Loucy (cell line): ENCODE measurements at regions not wholly inside any gene's neighbourhood (a gene's known extent, or its start where the extent isn't known, plus 50 kb on each side); places are given as distances from the start of the nearest gene placed in this dataset.

Experiments used
- H2AFZ ChIP-seq: fragments of 200-600 bp; sonication (generic); 2 replicates; pipeline ENCODE4 v1.6.0; 2016; ENCODE audit warnings: antibody characterized with exemption, mild to moderate bottlenecking, low read length, moderate library complexity
- H3F3A ChIP-seq: fragments of 200-600 bp; 2 replicates; pipeline ENCODE4 v1.6.0; 2016; ENCODE audit warnings: antibody characterized with exemption, low read depth, mild to moderate bottlenecking
- H3K27me3 ChIP-seq: fragments of 200-600 bp; sonication (generic); 2 replicates; pipeline ENCODE4 v1.6.1; 2014; ENCODE audit warnings: low read length, mild to moderate bottlenecking; ENCODE audit not compliant: insufficient read depth, poor library complexity, severe bottlenecking
- H3K36me3 ChIP-seq: fragments of 200-600 bp; sonication (generic); 2 replicates; pipeline ENCODE4 v1.6.1; 2016; ENCODE audit warnings: low read length; ENCODE audit not compliant: insufficient read depth
- H3K4me1 ChIP-seq: fragments of 200-600 bp; sonication (generic); 2 replicates; pipeline ENCODE4 v1.5.1; 2014; ENCODE audit warnings: low read length, mild to moderate bottlenecking; ENCODE audit not compliant: insufficient read depth, poor library complexity, severe bottlenecking
- H3K4me2 ChIP-seq: fragments of 200-600 bp; sonication (generic); 2 replicates; pipeline ENCODE4 v1.6.0; 2014; ENCODE audit warnings: antibody characterized with exemption, low read length, low read depth, mild to moderate bottlenecking; ENCODE audit not compliant: poor library complexity, severe bottlenecking
- H3K4me3 ChIP-seq: fragments of 200-600 bp; sonication (generic); 2 replicates; pipeline ENCODE4 v1.5.1; 2014; ENCODE audit warnings: low read length, mild to moderate bottlenecking, mixed read lengths; ENCODE audit not compliant: poor library complexity, severe bottlenecking
- H3K79me2 ChIP-seq: fragments of 200-600 bp; sonication (generic); 2 replicates; pipeline ENCODE4 v1.6.1; 2014; ENCODE audit warnings: low read length; ENCODE audit not compliant: insufficient read depth
- H3K9ac ChIP-seq: fragments of 200-600 bp; sonication (generic); 2 replicates; pipeline ENCODE4 v1.6.0; 2014; ENCODE audit warnings: mild to moderate bottlenecking, low read depth, low read length, moderate library complexity; ENCODE audit not compliant: poor library complexity, severe bottlenecking
- H3K9me2 ChIP-seq: fragments of 200-600 bp; sonication (generic); replicated peaks from 2 replicates; pipeline ENCODE4 v1.6.1; 2016; ENCODE audit warnings: low read depth, low read length, mixed read lengths
- H3K9me3 ChIP-seq: fragments of 200-600 bp; sonication (generic); 2 replicates; pipeline ENCODE4 v1.6.1; 2014; ENCODE audit warnings: mild to moderate bottlenecking, antibody characterized with exemption, low read length, low read depth; ENCODE audit not compliant: insufficient read depth
- H4K20me1 ChIP-seq: fragments of 200-600 bp; sonication (generic); 2 replicates; pipeline ENCODE4 v1.6.0; 2014; ENCODE audit warnings: antibody characterized with exemption, low read length, mild to moderate bottlenecking; ENCODE audit not compliant: insufficient read depth, poor library complexity, severe bottlenecking
- EZH2phosphoT487 ChIP-seq: fragments of 200-600 bp; IDR thresholded peaks from 2 replicates; pipeline ENCODE4 v1.6.1; 2018; ENCODE audit warnings: antibody characterized with exemption, mild to moderate bottlenecking, moderate library complexity, borderline replicate concordance
- TF ChIP-seq, protein P1 (sequence below): fragments of 200-600 bp; sonication (generic); conservative IDR thresholded peaks from 2 replicates; pipeline ENCODE4 v1.5.1; 2014; ENCODE audit warnings: mild to moderate bottlenecking, antibody characterized with exemption, low read length

- Histone ChIP-seq H3K4me3 (no peak overlapping the region), H3K79me2 (no peaks in the 10 kb centered on the region), H2AFZ (no peak overlapping the region), H3K4me1 (no peaks in the 10 kb centered on the region), H4K20me1 (no peaks in the 10 kb centered on the region), H3K9me3 (no peaks in the 10 kb centered on the region), H3K9me2 (no peaks in the 10 kb centered on the region), H3K27me3 (no peaks in the 10 kb centered on the region), H3K9ac (no peak overlapping the region), H3F3A (no peaks in the 10 kb centered on the region), H3K4me2 (no peak overlapping the region), H3K36me3 (no peaks in the 10 kb centered on the region)
- TF ChIP-seq EZH2phosphoT487, result no peak
- TF ChIP-seq, protein P1, sequence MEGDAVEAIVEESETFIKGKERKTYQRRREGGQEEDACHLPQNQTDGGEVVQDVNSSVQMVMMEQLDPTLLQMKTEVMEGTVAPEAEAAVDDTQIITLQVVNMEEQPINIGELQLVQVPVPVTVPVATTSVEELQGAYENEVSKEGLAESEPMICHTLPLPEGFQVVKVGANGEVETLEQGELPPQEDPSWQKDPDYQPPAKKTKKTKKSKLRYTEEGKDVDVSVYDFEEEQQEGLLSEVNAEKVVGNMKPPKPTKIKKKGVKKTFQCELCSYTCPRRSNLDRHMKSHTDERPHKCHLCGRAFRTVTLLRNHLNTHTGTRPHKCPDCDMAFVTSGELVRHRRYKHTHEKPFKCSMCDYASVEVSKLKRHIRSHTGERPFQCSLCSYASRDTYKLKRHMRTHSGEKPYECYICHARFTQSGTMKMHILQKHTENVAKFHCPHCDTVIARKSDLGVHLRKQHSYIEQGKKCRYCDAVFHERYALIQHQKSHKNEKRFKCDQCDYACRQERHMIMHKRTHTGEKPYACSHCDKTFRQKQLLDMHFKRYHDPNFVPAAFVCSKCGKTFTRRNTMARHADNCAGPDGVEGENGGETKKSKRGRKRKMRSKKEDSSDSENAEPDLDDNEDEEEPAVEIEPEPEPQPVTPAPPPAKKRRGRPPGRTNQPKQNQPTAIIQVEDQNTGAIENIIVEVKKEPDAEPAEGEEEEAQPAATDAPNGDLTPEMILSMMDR, result peak; percentile 73
These were observed 759.4 kb downstream of the CBLN2 start for GRCh38 chr18:71784777-71785176.

DNA sequence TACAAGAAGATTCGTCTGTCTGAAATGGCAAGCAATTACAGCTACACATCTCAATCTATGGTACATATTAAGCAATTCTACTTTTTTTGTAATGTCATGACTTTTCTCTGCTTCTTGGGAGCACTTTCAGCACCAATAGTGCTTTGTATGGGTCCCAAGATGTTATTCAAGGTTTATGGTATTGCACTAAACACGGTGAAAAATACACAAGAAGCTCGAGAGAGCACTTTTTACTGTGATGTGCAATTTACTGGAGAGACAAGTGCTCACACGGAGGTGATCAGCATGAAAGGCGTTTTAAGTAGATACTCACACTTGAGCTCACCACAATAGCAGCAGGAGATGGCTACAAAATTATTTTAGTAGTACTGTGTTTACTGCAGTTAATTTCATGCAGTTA lies 783.6 kb downstream of the CBLN2 start:
- TF ChIP-seq, protein P1, result no peak
- TF ChIP-seq EZH2phosphoT487, result no peak
- Histone ChIP-seq H3K9me3 (no peaks in the 10 kb centered on the region; the same call in 1 of the 2 replicates), H3K4me2 (no peak overlapping the region), H2AFZ (no peak overlapping the region), H3K4me3 (no peak overlapping the region), H3F3A (no peaks in the 10 kb centered on the region), H4K20me1 (no peaks in the 10 kb centered on the region), H3K36me3 (no peaks in the 10 kb centered on the region), H3K4me1 (no peaks in the 10 kb centered on the region), H3K27me3 (no peaks in the 10 kb centered on the region), H3K9me2 (no peaks in the 10 kb centered on the region), H3K9ac (no peak overlapping the region), H3K79me2 (no peaks in the 10 kb centered on the region)

DNA sequence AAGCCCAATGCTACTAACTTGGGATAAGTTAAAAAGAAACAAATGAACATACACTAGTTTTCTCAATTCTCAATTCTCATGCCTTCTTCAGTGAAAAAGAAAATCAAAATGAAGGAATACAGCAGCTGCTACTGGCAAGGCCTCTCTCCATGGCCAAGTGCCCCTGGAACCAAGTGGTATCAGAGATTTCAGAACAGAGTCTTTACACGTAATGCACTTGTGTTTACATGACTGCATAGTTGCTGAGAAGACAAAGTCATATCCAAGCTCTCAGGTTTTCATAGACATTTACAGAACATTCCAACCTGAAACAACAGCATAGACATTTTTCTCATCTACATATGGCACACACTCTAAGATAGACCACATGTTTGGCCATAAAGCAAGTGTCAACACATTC lies 789.9 kb downstream of the CBLN2 start:
- Histone ChIP-seq H3K9me2 (no peaks in the 10 kb centered on the region), H3K36me3 (no peaks in the 10 kb centered on the region), H3K4me1 (no peaks in the 10 kb centered on the region), H3K9me3 (no peaks in the 10 kb centered on the region), H4K20me1 (no peaks in the 10 kb centered on the region), H3K4me3 (no peak overlapping the region), H3K27me3 (no peaks in the 10 kb centered on the region), H3K79me2 (no peaks in the 10 kb centered on the region), H2AFZ (no peak overlapping the region), H3K9ac (no peak overlapping the region), H3K4me2 (no peak overlapping the region), H3F3A (no peaks in the 10 kb centered on the region)
- TF ChIP-seq, protein P1, result no peak
- no peak for TF ChIP-seq EZH2phosphoT487
